ENCODE measurements at regions not wholly inside any gene's neighbourhood (a gene's known extent, or its start where the extent isn't known, plus 50 kb on each side); places are given as distances from the start of the nearest gene placed in this dataset.

- WGBS: 86% methylated on average over 5 of the region's 5 CpGs
- DNase-seq (ENCODE audit: low spot score): no peak
- no peak overlapping the region for H3K27ac ChIP-seq (ENCODE audit: low read depth in 1 of 2, low read length in 2 of 2)
- no peaks in the 10 kb centered on the region for H3K9me3 ChIP-seq (ENCODE audit: control insufficient read depth in 4 of 4, low read length in 3 of 4)
- H3K4me3 ChIP-seq (ENCODE audit: low read depth in 1 of 3, low read length in 3 of 3): no peak overlapping the region
- H3K4me1 ChIP-seq (ENCODE audit: control insufficient read depth in 4 of 4, insufficient read depth in 4 of 4, low read length in 3 of 4): no peaks in the 10 kb centered on the region
- TF ChIP-seq GABPA (IDR thresholded peaks at IDR 0.05 in 1 of 2, conservative IDR thresholded peaks at IDR 0.05 in 1 of 2) (no peak), TAF1 (conservative IDR thresholded peaks at IDR 0.05) (no peak), HNF4A (conservative IDR thresholded peaks at IDR 0.05) (no peak), FOXA2 (IDR thresholded peaks at IDR 0.05) (no peak), ZBTB33 (IDR thresholded peaks at IDR 0.05) (no peak), CTCF (IDR thresholded peaks at IDR 0.05; ENCODE audit: low read depth, low read length, missing input control) (no peak), SP1 (IDR thresholded peaks at IDR 0.05) (no peak), YY1 (IDR thresholded peaks at IDR 0.05) (no peak), EGR1 (IDR thresholded peaks at IDR 0.05; ENCODE audit: low read depth in 2 of 2) (no peak), HNF4G (IDR thresholded peaks at IDR 0.05) (no peak), RAD21 (IDR thresholded peaks at IDR 0.05) (no peak), MAX (IDR thresholded peaks at IDR 0.05) (no peak), RXRA (IDR thresholded peaks at IDR 0.05) (no peak), NR2F2 (IDR thresholded peaks at IDR 0.05) (no peak), JUND (IDR thresholded peaks at IDR 0.05) (no peak), FOXA1 (IDR thresholded peaks at IDR 0.05) (no peak)
- TF ChIP-seq, protein P1, sequence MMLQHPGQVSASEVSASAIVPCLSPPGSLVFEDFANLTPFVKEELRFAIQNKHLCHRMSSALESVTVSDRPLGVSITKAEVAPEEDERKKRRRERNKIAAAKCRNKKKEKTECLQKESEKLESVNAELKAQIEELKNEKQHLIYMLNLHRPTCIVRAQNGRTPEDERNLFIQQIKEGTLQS (IDR thresholded peaks at IDR 0.05): no peak
- TF ChIP-seq, protein P2, sequence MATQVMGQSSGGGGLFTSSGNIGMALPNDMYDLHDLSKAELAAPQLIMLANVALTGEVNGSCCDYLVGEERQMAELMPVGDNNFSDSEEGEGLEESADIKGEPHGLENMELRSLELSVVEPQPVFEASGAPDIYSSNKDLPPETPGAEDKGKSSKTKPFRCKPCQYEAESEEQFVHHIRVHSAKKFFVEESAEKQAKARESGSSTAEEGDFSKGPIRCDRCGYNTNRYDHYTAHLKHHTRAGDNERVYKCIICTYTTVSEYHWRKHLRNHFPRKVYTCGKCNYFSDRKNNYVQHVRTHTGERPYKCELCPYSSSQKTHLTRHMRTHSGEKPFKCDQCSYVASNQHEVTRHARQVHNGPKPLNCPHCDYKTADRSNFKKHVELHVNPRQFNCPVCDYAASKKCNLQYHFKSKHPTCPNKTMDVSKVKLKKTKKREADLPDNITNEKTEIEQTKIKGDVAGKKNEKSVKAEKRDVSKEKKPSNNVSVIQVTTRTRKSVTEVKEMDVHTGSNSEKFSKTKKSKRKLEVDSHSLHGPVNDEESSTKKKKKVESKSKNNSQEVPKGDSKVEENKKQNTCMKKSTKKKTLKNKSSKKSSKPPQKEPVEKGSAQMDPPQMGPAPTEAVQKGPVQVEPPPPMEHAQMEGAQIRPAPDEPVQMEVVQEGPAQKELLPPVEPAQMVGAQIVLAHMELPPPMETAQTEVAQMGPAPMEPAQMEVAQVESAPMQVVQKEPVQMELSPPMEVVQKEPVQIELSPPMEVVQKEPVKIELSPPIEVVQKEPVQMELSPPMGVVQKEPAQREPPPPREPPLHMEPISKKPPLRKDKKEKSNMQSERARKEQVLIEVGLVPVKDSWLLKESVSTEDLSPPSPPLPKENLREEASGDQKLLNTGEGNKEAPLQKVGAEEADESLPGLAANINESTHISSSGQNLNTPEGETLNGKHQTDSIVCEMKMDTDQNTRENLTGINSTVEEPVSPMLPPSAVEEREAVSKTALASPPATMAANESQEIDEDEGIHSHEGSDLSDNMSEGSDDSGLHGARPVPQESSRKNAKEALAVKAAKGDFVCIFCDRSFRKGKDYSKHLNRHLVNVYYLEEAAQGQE (IDR thresholded peaks at IDR 0.05): no peak
- H3K36me3 ChIP-seq (ENCODE audit: control insufficient read depth in 4 of 4, insufficient read depth in 3 of 4, low read depth in 1 of 4, low read length in 3 of 4): no peaks in the 10 kb centered on the region
- no peaks in the 10 kb centered on the region for H3K27me3 ChIP-seq (ENCODE audit: control insufficient read depth in 4 of 4, insufficient read depth in 4 of 4, low read length in 3 of 4)
- no peak overlapping the region for H3K9ac ChIP-seq (ENCODE audit: low read depth in 1 of 2, low read length in 2 of 2)
Measured at GRCh38 chr11:45573728-45574127, 91.7 kb downstream of the CHST1 start.

Measured in liver (tissue), 8 donors.